ENCODE measurements at regions not wholly inside any gene's neighbourhood (a gene's known extent, or its start where the extent isn't known, plus 50 kb on each side); places are given as distances from the start of the nearest gene placed in this dataset.

- H3K9me3 ChIP-seq (ENCODE audit: control insufficient read depth, insufficient read depth, low read length), result no peaks in the 10 kb centered on the region
- no peaks in the 10 kb centered on the region for H3K36me3 ChIP-seq (ENCODE audit: control insufficient read depth, insufficient read depth, low read length)
- in situ Hi-C loops (cut with MboI; ENCODE audit: low sequenced_read_pairs) (no loop called here), dilution Hi-C loops (cut with HindIII; ENCODE audit: low sequenced_read_pairs, unreplicated experiment) (no loop called here), intact Hi-C loops (cut with micrococcal nuclease) (no loop called here)
- H3K18ac ChIP-seq (ENCODE audit: low read depth, low read length), result no peak overlapping the region
- no peaks in the 10 kb centered on the region for H3K79me1 ChIP-seq (ENCODE audit: low read depth in 1 of 2, low read length in 2 of 2)
- no TSS peak for BruUV-seq (replicated peaks)
- H3K4me3 ChIP-seq (ENCODE audit: insufficient read depth, low read depth, low read length), result no peak overlapping the region
- no peak overlapping the region for H3K9ac ChIP-seq (ENCODE audit: low read depth, low read length)
- no peak overlapping the region for H2BK15ac ChIP-seq (ENCODE audit: low read depth, low read length)
- H2BK5ac ChIP-seq (ENCODE audit: low read depth, low read length, poor library complexity, severe bottlenecking), result no peak overlapping the region
- H3K27ac ChIP-seq (ENCODE audit: insufficient read depth, low read length), result no peak overlapping the region
- H3K4me2 ChIP-seq (ENCODE audit: low read depth, low read length), result no peak overlapping the region
- no peak overlapping the region for H2BK20ac ChIP-seq (ENCODE audit: low read depth, low read length)
- H3K23ac ChIP-seq (ENCODE audit: low read depth, low read length), result no peak overlapping the region
- CTCF ChIA-PET, result no interaction called here
- H2AFZ ChIP-seq (replicated peaks; ENCODE audit: low read length, poor library complexity), result no peak overlapping the region
- DNase-seq (no peak), ATAC-seq (ENCODE audit: low read depth) (no peak)
- H2AK9ac ChIP-seq (replicated peaks; ENCODE audit: low read depth, low read length, poor library complexity), result no peak overlapping the region
- no peaks in the 10 kb centered on the region; the same call in 1 of the 2 replicates for H3K27me3 ChIP-seq (ENCODE audit: control insufficient read depth, insufficient read depth, low read length)
- H2AK5ac ChIP-seq (ENCODE audit: low read depth, low read length), result no peak overlapping the region
- no peaks in the 10 kb centered on the region for H4K20me1 ChIP-seq (ENCODE audit: insufficient read depth, low read length)
- no peaks in the 10 kb centered on the region for H3K9me1 ChIP-seq (ENCODE audit: insufficient read depth, low read length)
- H3K4ac ChIP-seq (ENCODE audit: low read depth, low read length), result no peak overlapping the region
- POLR2A ChIA-PET (ENCODE audit: unreplicated experiment), result no interaction called here
- H4K8ac ChIP-seq (ENCODE audit: low read depth in 2 of 2, low read length in 2 of 2), result no peak overlapping the region
- no peak overlapping the region for H4K5ac ChIP-seq (ENCODE audit: low read depth, low read length)
- H3K4me1 ChIP-seq (ENCODE audit: control insufficient read depth, insufficient read depth, low read length), result no peaks in the 10 kb centered on the region
- no peak overlapping the region for H2BK120ac ChIP-seq (ENCODE audit: low read depth, low read length)
- H3K14ac ChIP-seq (replicated peaks; ENCODE audit: low read depth, low read length), result no peak overlapping the region
- no peak overlapping the region for H3K56ac ChIP-seq (ENCODE audit: extremely low read depth, insufficient read depth, low read length)
- no peak overlapping the region for H4K91ac ChIP-seq (ENCODE audit: insufficient read depth, low read depth, low read length)
- no CpG with 5 or more reads among the region's 5 CpGs for WGBS, 2 experiments (ENCODE audit: extremely low coverage in 2 of 2, insufficient read length in 1 of 2)
- TF ChIP-seq NFE2L2 (IDR thresholded peaks at IDR 0.05; ENCODE audit: low read depth, low read length), result no peak
Measured at GRCh38 chr2:21267232-21267835, 143.6 kb downstream of the TDRD15 start.

Measured in IMR-90 (cell line).